SK-N-SH (cell line): ENCODE measurements at regions not wholly inside any gene's neighbourhood (a gene's known extent, or its start where the extent isn't known, plus 50 kb on each side); places are given as distances from the start of the nearest gene placed in this dataset.

ENCODE experiments used
- CTCF ChIA-PET: fragments of 300-600, 350-600 bp; formaldehyde crosslinking; extraction: SDS; loops from one replicate; lab custom pipeline; 2021; lab: Yijun Ruan, JAX
- POLR2A ChIA-PET: fragments of 350-600 bp; sonication (Branson Sonifier 250); formaldehyde crosslinking; extraction: SDS; loops from one replicate; lab custom pipeline; 2020; ENCODE audit warnings: antibody characterized with exemption, inconsistent platforms; lab: Yijun Ruan, JAX
- DNase-seq: peaks from one replicate; pipeline ENCODE4 v3.0.0; 2012
- H2AFZ ChIP-seq: fragments of 200-600 bp; sonication (generic); 2 replicates; pipeline ENCODE4 v1.8.1; 2016; ENCODE audit warnings: antibody characterized with exemption, mild to moderate bottlenecking, low read depth
- H3F3A ChIP-seq: fragments of 200-600 bp; sonication (generic); replicated peaks from 2 replicates; pipeline ENCODE3; 2016; ENCODE audit warnings: antibody characterized with exemption, mild to moderate bottlenecking; ENCODE audit not compliant: insufficient read depth
- H3K27ac ChIP-seq, 2 experiments: fragments of 200-500 bp in 1 of 2; fragments of 200-600 bp in 1 of 2; sonication (Bioruptor generic) in 1 of 2; sonication (generic), shearing (Covaris generic) in 1 of 2; 2 replicates each; pipeline versions ENCODE4 v1.5.1 to v1.6.1; 2014 to 2016; ENCODE audit warnings: low read depth in 2 of 2, inconsistent platforms in 1 of 2, low read length in 1 of 2, mild to moderate bottlenecking in 1 of 2, mixed read lengths in 1 of 2
- H3K27me3 ChIP-seq: fragments of 200-600 bp; sonication (generic), shearing (Covaris generic); 2 replicates; pipeline ENCODE4 v1.6.1; 2016; ENCODE audit warnings: mixed run types; ENCODE audit not compliant: insufficient read depth
- H3K36me3 ChIP-seq, 2 experiments: fragments of 200-500 bp in 1 of 2; fragments of 200-600 bp in 1 of 2; sonication (Bioruptor generic) in 1 of 2; sonication (generic) in 1 of 2; replicated peaks in 1 of 2; 2 replicates each; pipeline versions ENCODE3 to v1.5.1; 2014 to 2016; ENCODE audit warnings: low read length in 1 of 2, mild to moderate bottlenecking in 1 of 2; ENCODE audit not compliant: insufficient read depth in 2 of 2, control insufficient read depth in 1 of 2
- H3K4me1 ChIP-seq, 2 experiments: fragments of 200-500 bp in 1 of 2; fragments of 200-600 bp in 1 of 2; sonication (Bioruptor generic) in 1 of 2; sonication (generic), shearing (Covaris generic) in 1 of 2; 2 replicates each; pipeline versions ENCODE4 v1.5.1 to v1.6.1; 2014 to 2016; ENCODE audit warnings: low read depth in 1 of 2, low read length in 1 of 2, mixed run types in 1 of 2; ENCODE audit not compliant: insufficient read depth in 2 of 2, control insufficient read depth in 1 of 2
- H3K4me2 ChIP-seq: fragments of 200-600 bp; sonication (generic), shearing (Covaris generic); 2 replicates; pipeline ENCODE4 v1.6.1; 2017; ENCODE audit warnings: mixed run types
- H3K4me3 ChIP-seq, 2 experiments: fragments of 200-500 bp in 1 of 2; fragments of 200-600 bp in 1 of 2; sonication (Bioruptor generic) in 1 of 2; sonication (generic), shearing (Covaris generic) in 1 of 2; 2 replicates each; pipeline versions ENCODE4 v1.5.1 to v1.8.1; 2014 to 2016; ENCODE audit warnings: low read depth in 2 of 2, inconsistent platforms in 1 of 2, low read length in 1 of 2, mild to moderate bottlenecking in 1 of 2, mixed read lengths in 1 of 2, moderate library complexity in 1 of 2
- H3K79me2 ChIP-seq: fragments of 200-600 bp; sonication (generic); 2 replicates; pipeline ENCODE4 v1.8.1; 2017; ENCODE audit warnings: mild to moderate bottlenecking; ENCODE audit not compliant: insufficient read depth
- H3K9ac ChIP-seq: fragments of 200-600 bp; sonication (generic); 2 replicates; pipeline ENCODE4 v1.6.1; 2017; ENCODE audit warnings: mixed run types
- H3K9me2 ChIP-seq: fragments of 200-600 bp; sonication (generic); 2 replicates; pipeline ENCODE4 v1.6.1; 2017; ENCODE audit warnings: mixed run types
- H3K9me3 ChIP-seq: fragments of 200-600 bp; sonication (generic); 2 replicates; pipeline ENCODE4 v1.6.1; 2017; ENCODE audit warnings: mixed run types, mild to moderate bottlenecking, moderate library complexity
- H4K20me1 ChIP-seq: fragments of 200-600 bp; sonication (generic); 2 replicates; pipeline ENCODE4 v1.6.1; 2017; ENCODE audit warnings: mild to moderate bottlenecking, mixed run types; ENCODE audit not compliant: insufficient read depth
- EZH2phosphoT487 ChIP-seq: fragments of 200-600 bp; sonication (generic); IDR thresholded peaks from 2 replicates; pipeline ENCODE4 v1.6.1; 2017; ENCODE audit warnings: low read depth, mixed run types, mild to moderate bottlenecking, antibody characterized with exemption, moderate library complexity, borderline replicate concordance
- FOXJ3 ChIP-seq: sonication (generic); formaldehyde crosslinking; IDR thresholded peaks from 2 replicates; pipeline ENCODE4 v1.5.1; 2020; ENCODE audit warnings: mild to moderate bottlenecking, missing genetic modification reagents
- GABPA ChIP-seq: IDR thresholded peaks from 2 replicates; pipeline ENCODE4 v1.4.0; 2012; ENCODE audit warnings: low read depth, mild to moderate bottlenecking
- GATA2 ChIP-seq: sonication (generic); formaldehyde crosslinking; IDR thresholded peaks from 2 replicates; pipeline ENCODE4 v1.5.0; 2020; ENCODE audit warnings: mild to moderate bottlenecking, missing genetic modification reagents
- JUND ChIP-seq: IDR thresholded peaks from 2 replicates; pipeline ENCODE4 v1.4.0; 2012
- MXI1 ChIP-seq: IDR thresholded peaks from 2 replicates; pipeline ENCODE4 v1.6.1; 2012; ENCODE audit warnings: mild to moderate bottlenecking, low read depth, low read length, improper control_type of control experiment
- NFIC ChIP-seq: IDR thresholded peaks from 2 replicates; pipeline ENCODE4 v1.4.0; 2012; ENCODE audit warnings: borderline replicate concordance
- POLR2AphosphoS5 ChIP-seq: IDR thresholded peaks from 2 replicates; pipeline ENCODE4 v1.6.1; 2012; ENCODE audit warnings: low read depth, low read length
- SIN3A ChIP-seq: IDR thresholded peaks from 2 replicates; pipeline ENCODE4 v1.6.1; 2012; ENCODE audit warnings: low read depth, mild to moderate bottlenecking, low read length, moderate library complexity, borderline replicate concordance
- SMC3 ChIP-seq: IDR thresholded peaks from 2 replicates; pipeline ENCODE4 v1.6.1; 2012; ENCODE audit warnings: low read depth, low read length, improper control_type of control experiment
- TAF1 ChIP-seq: IDR thresholded peaks from 2 replicates; pipeline ENCODE4 v1.6.1; 2012; ENCODE audit warnings: low read depth, mild to moderate bottlenecking, low read length, moderate library complexity, borderline replicate concordance
- TCF12 ChIP-seq: IDR thresholded peaks from 2 replicates; pipeline ENCODE4 v1.4.0; 2012
- YY1 ChIP-seq: IDR thresholded peaks from 2 replicates; pipeline ENCODE4 v1.4.0; 2012; ENCODE audit warnings: low read depth, mild to moderate bottlenecking
- WGBS: methylation state at CpG from one replicate; pipeline ENCODE4 v1.1.6; 2017; ENCODE audit warnings: low lambda C conversion rate; 5-methylcytosine and 5-hydroxymethylcytosine counted together
- TF ChIP-seq, protein P1 (sequence below): IDR thresholded peaks from 2 replicates; pipeline ENCODE4 v1.4.0; 2012; ENCODE audit warnings: low read depth, borderline replicate concordance
- TF ChIP-seq, protein P2 (sequence below): fragments of 150-350 bp; IDR thresholded peaks from 2 replicates; pipeline ENCODE4 v1.6.1; 2017; ENCODE audit warnings: antibody characterized with exemption, low read length, low read depth, borderline replicate concordance
- TF ChIP-seq, protein P3 (sequence below): IDR thresholded peaks from 2 replicates; pipeline ENCODE4 v1.4.0; 2012; ENCODE audit warnings: low read depth
- TF ChIP-seq, protein P4 (sequence below): IDR thresholded peaks from 2 replicates; pipeline ENCODE4 v1.4.0; 2012; ENCODE audit warnings: low read depth, borderline replicate concordance
- TF ChIP-seq, protein P5 (sequence below): IDR thresholded peaks from 2 replicates; pipeline ENCODE4 v1.6.1; 2012; ENCODE audit warnings: mild to moderate bottlenecking, low read depth, low read length, moderate library complexity
- TF ChIP-seq, protein P6 (sequence below): fragments of 150-350 bp; IDR thresholded peaks from 2 replicates; pipeline ENCODE4 v1.6.1; 2016; ENCODE audit warnings: mild to moderate bottlenecking, low read depth, low read length

DNA sequence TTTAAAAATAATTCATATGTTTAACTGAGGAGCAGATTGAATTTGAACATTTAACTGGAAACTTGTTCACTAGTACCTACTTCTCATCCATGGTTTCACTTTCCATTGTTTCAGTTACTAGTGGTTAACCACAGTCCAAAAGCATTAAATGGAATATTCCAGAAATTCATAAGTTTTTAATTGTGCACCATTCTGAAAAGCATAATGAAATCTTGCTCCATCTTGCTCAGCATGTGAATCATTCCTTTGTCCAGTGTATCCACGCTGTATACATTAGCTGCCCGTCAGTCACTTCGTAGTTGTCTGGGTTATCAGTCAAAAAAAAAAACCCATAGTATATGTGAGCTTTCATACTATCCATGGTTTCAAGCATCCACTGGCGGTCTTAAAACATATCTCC, 217.6 kb downstream of the TPRG1 start:
- Histone ChIP-seq H3K79me2 (no peaks in the 10 kb centered on the region), H3K9me3 (no peaks in the 10 kb centered on the region), H3K27me3 (peaks cover 4% of the 10 kb centered on the region; the same call in 1 of the 2 replicates), H3K4me3 (no peak overlapping the region), H3F3A (no peaks in the 10 kb centered on the region), H3K4me1 (no peaks in the 10 kb centered on the region), H3K36me3 (no peaks in the 10 kb centered on the region), H2AFZ (no peak overlapping the region), H3K9me2 (no peaks in the 10 kb centered on the region), H3K9ac (no peak overlapping the region), H3K4me2 (no peak overlapping the region), H3K27ac (no peak overlapping the region), H4K20me1 (no peaks in the 10 kb centered on the region)
- 48% methylated on average over 4 of the region's 4 CpGs for whole genome bisulfite sequencing
- CTCF ChIA-PET, result no interaction called here
- TF ChIP-seq SIN3A (no peak), GABPA (no peak), JUND (no peak), GATA2 (CRISPR knock-in tag) (no peak), MXI1 (no peak), TAF1 (no peak), EZH2phosphoT487 (no peak), SMC3 (no peak)
- TF ChIP-seq, protein P1, sequence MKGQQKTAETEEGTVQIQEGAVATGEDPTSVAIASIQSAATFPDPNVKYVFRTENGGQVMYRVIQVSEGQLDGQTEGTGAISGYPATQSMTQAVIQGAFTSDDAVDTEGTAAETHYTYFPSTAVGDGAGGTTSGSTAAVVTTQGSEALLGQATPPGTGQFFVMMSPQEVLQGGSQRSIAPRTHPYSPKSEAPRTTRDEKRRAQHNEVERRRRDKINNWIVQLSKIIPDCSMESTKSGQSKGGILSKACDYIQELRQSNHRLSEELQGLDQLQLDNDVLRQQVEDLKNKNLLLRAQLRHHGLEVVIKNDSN, result no peak
- TF ChIP-seq, protein P2, sequence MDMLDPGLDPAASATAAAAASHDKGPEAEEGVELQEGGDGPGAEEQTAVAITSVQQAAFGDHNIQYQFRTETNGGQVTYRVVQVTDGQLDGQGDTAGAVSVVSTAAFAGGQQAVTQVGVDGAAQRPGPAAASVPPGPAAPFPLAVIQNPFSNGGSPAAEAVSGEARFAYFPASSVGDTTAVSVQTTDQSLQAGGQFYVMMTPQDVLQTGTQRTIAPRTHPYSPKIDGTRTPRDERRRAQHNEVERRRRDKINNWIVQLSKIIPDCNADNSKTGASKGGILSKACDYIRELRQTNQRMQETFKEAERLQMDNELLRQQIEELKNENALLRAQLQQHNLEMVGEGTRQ, result no peak
- TF ChIP-seq, protein P3, sequence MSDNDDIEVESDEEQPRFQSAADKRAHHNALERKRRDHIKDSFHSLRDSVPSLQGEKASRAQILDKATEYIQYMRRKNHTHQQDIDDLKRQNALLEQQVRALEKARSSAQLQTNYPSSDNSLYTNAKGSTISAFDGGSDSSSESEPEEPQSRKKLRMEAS, result no peak
- no peak for DNase-seq
- POLR2A ChIA-PET, result no interaction called here

DNA sequence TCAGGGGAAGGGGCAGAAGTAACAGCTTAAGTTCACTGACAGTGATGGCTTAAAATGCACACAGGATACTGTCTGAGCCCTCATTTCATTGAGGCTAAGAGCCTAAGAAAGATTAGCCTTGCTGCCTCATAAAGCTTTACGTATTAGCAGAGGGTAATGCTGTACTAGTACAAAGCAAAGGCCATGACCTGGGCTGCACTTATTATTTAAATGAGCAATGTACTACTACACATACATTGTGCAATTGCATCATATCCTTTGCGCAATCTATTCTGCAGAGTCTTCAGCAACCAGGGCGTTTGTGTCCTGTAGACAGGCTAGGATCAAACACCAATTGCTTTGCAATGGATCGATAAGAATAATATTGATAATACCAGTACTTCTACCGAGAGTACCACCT, 221.8 kb downstream of the TPRG1 start:
- Histone ChIP-seq H3K36me3 (no peaks in the 10 kb centered on the region), H3K9me2 (no peaks in the 10 kb centered on the region), H3K27me3 (peaks cover 4% of the 10 kb centered on the region; the same call in 1 of the 2 replicates), H3K4me2 (no peak overlapping the region), H2AFZ (no peak overlapping the region), H3K27ac (no peak overlapping the region), H3F3A (no peaks in the 10 kb centered on the region), H3K4me3 (no peak overlapping the region), H3K9me3 (no peaks in the 10 kb centered on the region), H4K20me1 (no peaks in the 10 kb centered on the region), H3K79me2 (no peaks in the 10 kb centered on the region), H3K4me1 (no peaks in the 10 kb centered on the region), H3K9ac (no peak overlapping the region)
- ChIA-PET POLR2A (no interaction called here), CTCF (no interaction called here)
- WGBS, result 15% methylated on average over 5 of the region's 5 CpGs
- no peak for DNase-seq
- TF ChIP-seq, protein P4, sequence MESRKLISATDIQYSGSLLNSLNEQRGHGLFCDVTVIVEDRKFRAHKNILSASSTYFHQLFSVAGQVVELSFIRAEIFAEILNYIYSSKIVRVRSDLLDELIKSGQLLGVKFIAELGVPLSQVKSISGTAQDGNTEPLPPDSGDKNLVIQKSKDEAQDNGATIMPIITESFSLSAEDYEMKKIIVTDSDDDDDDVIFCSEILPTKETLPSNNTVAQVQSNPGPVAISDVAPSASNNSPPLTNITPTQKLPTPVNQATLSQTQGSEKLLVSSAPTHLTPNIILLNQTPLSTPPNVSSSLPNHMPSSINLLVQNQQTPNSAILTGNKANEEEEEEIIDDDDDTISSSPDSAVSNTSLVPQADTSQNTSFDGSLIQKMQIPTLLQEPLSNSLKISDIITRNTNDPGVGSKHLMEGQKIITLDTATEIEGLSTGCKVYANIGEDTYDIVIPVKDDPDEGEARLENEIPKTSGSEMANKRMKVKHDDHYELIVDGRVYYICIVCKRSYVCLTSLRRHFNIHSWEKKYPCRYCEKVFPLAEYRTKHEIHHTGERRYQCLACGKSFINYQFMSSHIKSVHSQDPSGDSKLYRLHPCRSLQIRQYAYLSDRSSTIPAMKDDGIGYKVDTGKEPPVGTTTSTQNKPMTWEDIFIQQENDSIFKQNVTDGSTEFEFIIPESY, result no peak
- no peak for TF ChIP-seq TCF12
- no peak for TF ChIP-seq POLR2AphosphoS5
- TF ChIP-seq FOXJ3, result no peak
- no peak for TF ChIP-seq YY1
- TF ChIP-seq, protein P5, sequence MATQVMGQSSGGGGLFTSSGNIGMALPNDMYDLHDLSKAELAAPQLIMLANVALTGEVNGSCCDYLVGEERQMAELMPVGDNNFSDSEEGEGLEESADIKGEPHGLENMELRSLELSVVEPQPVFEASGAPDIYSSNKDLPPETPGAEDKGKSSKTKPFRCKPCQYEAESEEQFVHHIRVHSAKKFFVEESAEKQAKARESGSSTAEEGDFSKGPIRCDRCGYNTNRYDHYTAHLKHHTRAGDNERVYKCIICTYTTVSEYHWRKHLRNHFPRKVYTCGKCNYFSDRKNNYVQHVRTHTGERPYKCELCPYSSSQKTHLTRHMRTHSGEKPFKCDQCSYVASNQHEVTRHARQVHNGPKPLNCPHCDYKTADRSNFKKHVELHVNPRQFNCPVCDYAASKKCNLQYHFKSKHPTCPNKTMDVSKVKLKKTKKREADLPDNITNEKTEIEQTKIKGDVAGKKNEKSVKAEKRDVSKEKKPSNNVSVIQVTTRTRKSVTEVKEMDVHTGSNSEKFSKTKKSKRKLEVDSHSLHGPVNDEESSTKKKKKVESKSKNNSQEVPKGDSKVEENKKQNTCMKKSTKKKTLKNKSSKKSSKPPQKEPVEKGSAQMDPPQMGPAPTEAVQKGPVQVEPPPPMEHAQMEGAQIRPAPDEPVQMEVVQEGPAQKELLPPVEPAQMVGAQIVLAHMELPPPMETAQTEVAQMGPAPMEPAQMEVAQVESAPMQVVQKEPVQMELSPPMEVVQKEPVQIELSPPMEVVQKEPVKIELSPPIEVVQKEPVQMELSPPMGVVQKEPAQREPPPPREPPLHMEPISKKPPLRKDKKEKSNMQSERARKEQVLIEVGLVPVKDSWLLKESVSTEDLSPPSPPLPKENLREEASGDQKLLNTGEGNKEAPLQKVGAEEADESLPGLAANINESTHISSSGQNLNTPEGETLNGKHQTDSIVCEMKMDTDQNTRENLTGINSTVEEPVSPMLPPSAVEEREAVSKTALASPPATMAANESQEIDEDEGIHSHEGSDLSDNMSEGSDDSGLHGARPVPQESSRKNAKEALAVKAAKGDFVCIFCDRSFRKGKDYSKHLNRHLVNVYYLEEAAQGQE, result no peak
- TF ChIP-seq, protein P1, result no peak
- no peak for TF ChIP-seq GATA2 (CRISPR knock-in tag)
- TF ChIP-seq, protein P6, sequence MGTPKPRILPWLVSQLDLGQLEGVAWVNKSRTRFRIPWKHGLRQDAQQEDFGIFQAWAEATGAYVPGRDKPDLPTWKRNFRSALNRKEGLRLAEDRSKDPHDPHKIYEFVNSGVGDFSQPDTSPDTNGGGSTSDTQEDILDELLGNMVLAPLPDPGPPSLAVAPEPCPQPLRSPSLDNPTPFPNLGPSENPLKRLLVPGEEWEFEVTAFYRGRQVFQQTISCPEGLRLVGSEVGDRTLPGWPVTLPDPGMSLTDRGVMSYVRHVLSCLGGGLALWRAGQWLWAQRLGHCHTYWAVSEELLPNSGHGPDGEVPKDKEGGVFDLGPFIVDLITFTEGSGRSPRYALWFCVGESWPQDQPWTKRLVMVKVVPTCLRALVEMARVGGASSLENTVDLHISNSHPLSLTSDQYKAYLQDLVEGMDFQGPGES, result no peak
- TF ChIP-seq MXI1, result no peak
- no peak for TF ChIP-seq NFIC
